Lower leg skin (tissue), 4 donors: ENCODE measurements at regions not wholly inside any gene's neighbourhood (a gene's known extent, or its start where the extent isn't known, plus 50 kb on each side); places are given as distances from the start of the nearest gene placed in this dataset.

Source experiments
- DNase-seq, 2 donors: peaks; one replicate each; pipeline ENCODE4 v3.0.0-alpha.2; 2019; ENCODE audit warnings: low spot score in 2 of 2
- H3K4me3 ChIP-seq: fragments of 200-600 bp; sonication (generic); 2 replicates; pipeline ENCODE4 v1.5.1; 2017; ENCODE audit warnings: mild to moderate bottlenecking, low read depth; ENCODE audit not compliant: poor library complexity, severe bottlenecking
- CTCF ChIP-seq, 3 donors: fragments of 450-650 bp; IDR thresholded peaks; one replicate each; pipeline ENCODE4 v1.5.1; 2016; ENCODE audit warnings: antibody characterized with exemption in 3 of 3, mild to moderate bottlenecking in 3 of 3, moderate library complexity in 2 of 3
- POLR2A ChIP-seq, 2 donors: fragments of 450-650 bp; IDR thresholded peaks; one replicate each; pipeline ENCODE4 v1.6.1; 2016 to 2017; ENCODE audit warnings: antibody characterized with exemption in 2 of 2, mild to moderate bottlenecking in 1 of 2, moderate library complexity in 1 of 2
- WGBS, 2 donors: methylation state at CpG; one replicate each; pipeline ENCODE4 v1.1.5; 2018; 5-methylcytosine and 5-hydroxymethylcytosine counted together
- intact Hi-C: fragments of 100-400 bp; cut with DNase I; formaldehyde crosslinking; loops from one replicate; pipeline ENCODE4 v1.15.0; 2023; ENCODE audit warnings: low total_unique reads

GRCh38 chr18:24992491-24992890, 359.5 kb downstream of the ZNF521 start:
- no peak overlapping the region for H3K4me3 ChIP-seq
- no peak for DNase-seq
- no peak for TF ChIP-seq CTCF (IDR thresholded peaks at IDR 0.05)
- no peak for TF ChIP-seq POLR2A (IDR thresholded peaks at IDR 0.05)
- intact Hi-C loops = no loop called here
- 95 to 96% methylated on average over 2 of the region's 2 CpGs for WGBS, 2 donors

GRCh38 chr18:24993628-24994027, 358.3 kb downstream of the ZNF521 start:
- H3K4me3 ChIP-seq = no peak overlapping the region
- DNase-seq = no peak
- intact Hi-C loops = no loop called here
- 82 to 86% methylated on average over 6 of the region's 6 CpGs for WGBS, 2 donors
- TF ChIP-seq CTCF (IDR thresholded peaks at IDR 0.05) (no peak), POLR2A (IDR thresholded peaks at IDR 0.05) (no peak)

- no peak overlapping the region for H3K4me3 ChIP-seq
- intact Hi-C loops = no loop called here
- DNase-seq = no peak
- TF ChIP-seq CTCF (IDR thresholded peaks at IDR 0.05) = no peak
- no peak for TF ChIP-seq POLR2A (IDR thresholded peaks at IDR 0.05)
- WGBS, 2 donors = 87 to 89% methylated on average over 4 of the region's 4 CpGs
Observed at GRCh38 chr18:24995056-24995455, 356.9 kb downstream of the ZNF521 start.

- H3K4me3 ChIP-seq = no peak overlapping the region
- WGBS, 2 donors = 78 to 81% methylated on average over 2 of the region's 2 CpGs
- intact Hi-C loops = no loop called here
- TF ChIP-seq CTCF (IDR thresholded peaks at IDR 0.05) (no peak), POLR2A (IDR thresholded peaks at IDR 0.05) (no peak)
- DNase-seq = no peak
Observed at GRCh38 chr18:24995755-24996154, 356.2 kb downstream of the ZNF521 start.

GRCh38 chr18:24999650-25000267, 352.2 kb downstream of the ZNF521 start:
- WGBS, 2 donors = 95% methylated on average over 3 of the region's 3 CpGs
- TF ChIP-seq POLR2A (IDR thresholded peaks at IDR 0.05) (no peak), CTCF (IDR thresholded peaks at IDR 0.05) (no peak)
- H3K4me3 ChIP-seq = no peak overlapping the region
- DNase-seq = no peak
- intact Hi-C loops = no loop called here

- no peak for DNase-seq
- intact Hi-C loops = no loop called here
- TF ChIP-seq POLR2A (IDR thresholded peaks at IDR 0.05) = no peak
- TF ChIP-seq CTCF (IDR thresholded peaks at IDR 0.05) = no peak
- no peak overlapping the region for H3K4me3 ChIP-seq
- 83 to 87% methylated on average over 2 of the region's 2 CpGs for WGBS, 2 donors
Observed at GRCh38 chr18:25001803-25002202, 350.2 kb downstream of the ZNF521 start.
